ENCODE measurements at regions not wholly inside any gene's neighbourhood (a gene's known extent, or its start where the extent isn't known, plus 50 kb on each side); places are given as distances from the start of the nearest gene placed in this dataset.
"Not testable (repeated sequence)": the region's sequence is repeated elsewhere in the genome, so short reads cannot be mapped to it uniquely, and the experiment has no call there.

DNA sequence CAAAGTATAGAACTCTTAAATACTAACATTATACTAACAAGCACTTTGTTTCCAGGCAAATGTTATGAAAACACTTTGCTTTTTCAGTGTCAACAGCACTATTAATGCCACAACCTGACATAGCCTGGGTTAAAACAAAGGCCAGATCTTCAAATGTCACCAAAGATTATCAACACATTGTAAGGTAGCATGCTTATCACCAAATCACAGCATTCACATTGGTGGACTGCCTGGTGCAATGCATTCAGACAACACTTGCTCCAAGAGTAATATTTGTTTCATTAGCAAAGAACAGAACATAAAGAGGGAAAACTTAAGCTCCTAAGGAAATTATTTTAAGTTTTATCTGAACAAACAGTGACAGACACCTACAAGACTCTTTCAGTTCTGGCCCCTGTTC lies 1361.2 kb downstream of the CDH8 start:
- no peak for DNase-seq (ENCODE audit: low read depth in 2 of 2)
- TF ChIP-seq, protein P1, sequence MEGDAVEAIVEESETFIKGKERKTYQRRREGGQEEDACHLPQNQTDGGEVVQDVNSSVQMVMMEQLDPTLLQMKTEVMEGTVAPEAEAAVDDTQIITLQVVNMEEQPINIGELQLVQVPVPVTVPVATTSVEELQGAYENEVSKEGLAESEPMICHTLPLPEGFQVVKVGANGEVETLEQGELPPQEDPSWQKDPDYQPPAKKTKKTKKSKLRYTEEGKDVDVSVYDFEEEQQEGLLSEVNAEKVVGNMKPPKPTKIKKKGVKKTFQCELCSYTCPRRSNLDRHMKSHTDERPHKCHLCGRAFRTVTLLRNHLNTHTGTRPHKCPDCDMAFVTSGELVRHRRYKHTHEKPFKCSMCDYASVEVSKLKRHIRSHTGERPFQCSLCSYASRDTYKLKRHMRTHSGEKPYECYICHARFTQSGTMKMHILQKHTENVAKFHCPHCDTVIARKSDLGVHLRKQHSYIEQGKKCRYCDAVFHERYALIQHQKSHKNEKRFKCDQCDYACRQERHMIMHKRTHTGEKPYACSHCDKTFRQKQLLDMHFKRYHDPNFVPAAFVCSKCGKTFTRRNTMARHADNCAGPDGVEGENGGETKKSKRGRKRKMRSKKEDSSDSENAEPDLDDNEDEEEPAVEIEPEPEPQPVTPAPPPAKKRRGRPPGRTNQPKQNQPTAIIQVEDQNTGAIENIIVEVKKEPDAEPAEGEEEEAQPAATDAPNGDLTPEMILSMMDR (IDR thresholded peaks at IDR 0.05; ENCODE audit: low read depth, low read length): no peak
- H3K4me3 ChIP-seq (replicated peaks in 1 of 2; ENCODE audit: low read depth in 2 of 2, low read length in 2 of 2): no peak overlapping the region

DNA sequence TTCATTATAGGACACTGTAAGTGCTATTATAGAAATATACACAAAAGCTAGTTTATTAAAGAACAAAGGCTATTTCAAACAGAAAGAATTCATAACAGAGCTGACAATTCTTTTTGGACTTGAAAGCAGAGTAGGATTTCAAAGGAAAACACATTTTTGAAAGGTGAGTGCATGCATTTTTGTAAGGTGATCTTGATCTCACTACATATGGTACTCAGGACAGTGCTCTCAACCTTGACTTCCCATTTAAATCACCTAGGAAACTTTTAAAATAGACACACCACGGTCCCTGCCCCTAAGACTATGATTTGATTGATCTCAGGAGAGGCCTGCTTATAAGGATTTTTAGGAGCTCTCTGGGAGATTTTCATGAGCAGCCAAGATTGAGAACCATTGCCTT lies 1362.0 kb downstream of the CDH8 start:
- no peak for DNase-seq (ENCODE audit: low read depth in 2 of 2)
- TF ChIP-seq, protein P1 (IDR thresholded peaks at IDR 0.05; ENCODE audit: low read depth, low read length): no peak
- no peak overlapping the region for H3K4me3 ChIP-seq (replicated peaks in 1 of 2; ENCODE audit: low read depth in 2 of 2, low read length in 2 of 2)

- TF ChIP-seq, protein P1 (IDR thresholded peaks at IDR 0.05; ENCODE audit: low read depth, low read length): no peak
Observed at GRCh38 chr16:60655514-60656153, 1380.6 kb downstream of the CDH8 start.

DNA sequence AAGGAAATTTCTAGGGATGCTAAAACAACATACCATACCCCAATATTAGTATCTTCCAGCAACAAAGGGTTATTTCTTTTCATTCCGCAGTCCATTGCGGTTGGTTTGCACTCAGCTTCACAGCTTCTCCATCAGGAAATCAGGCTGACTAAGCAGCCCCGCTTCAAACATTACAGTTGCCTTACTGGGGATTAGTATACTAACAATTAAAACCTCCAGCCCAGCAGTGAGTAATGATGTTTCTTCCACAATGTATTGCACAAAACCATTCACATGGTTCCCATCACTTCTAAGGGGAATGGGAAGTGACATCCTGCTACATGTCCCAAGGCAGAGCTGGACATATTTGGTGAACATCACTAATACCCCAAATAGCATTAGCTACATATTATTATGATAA lies 1384.9 kb downstream of the CDH8 start:
- DNase-seq (ENCODE audit: low read depth in 2 of 2): no peak
- TF ChIP-seq, protein P1 (IDR thresholded peaks at IDR 0.05; ENCODE audit: low read depth, low read length): no peak
- no peak overlapping the region for H3K4me3 ChIP-seq (replicated peaks in 1 of 2; ENCODE audit: low read depth in 2 of 2, low read length in 2 of 2)

More at GRCh38 chr16:60655514-60656153, 1380.6 kb downstream of the CDH8 start:
- DNase-seq (ENCODE audit: low read depth in 2 of 2): no peak
- H3K4me3 ChIP-seq (replicated peaks in 1 of 2; ENCODE audit: low read depth in 2 of 2, low read length in 2 of 2): no peak overlapping the region

DNA sequence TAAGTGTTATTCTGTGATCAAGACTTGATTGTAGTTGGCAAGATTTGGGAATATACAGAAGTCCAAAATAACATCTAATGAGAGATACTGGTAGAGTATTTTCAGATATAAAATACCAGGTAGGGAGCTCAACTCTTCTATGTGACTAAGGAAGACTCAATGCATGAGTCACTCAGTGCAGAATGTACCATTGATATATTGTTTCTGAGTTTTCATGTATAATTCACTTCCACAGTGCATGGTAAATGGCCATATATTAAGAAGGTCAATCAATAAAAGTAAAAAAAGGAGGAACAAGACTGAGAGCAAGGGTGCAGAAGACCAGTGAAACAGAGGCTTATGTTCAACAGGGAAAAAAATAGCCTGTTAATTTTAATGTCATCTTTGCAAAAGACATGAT lies 1387.9 kb downstream of the CDH8 start:
- TF ChIP-seq, protein P1 (IDR thresholded peaks at IDR 0.05; ENCODE audit: low read depth, low read length): no peak

GRCh38 chr16:60647388-60647787 lies 1388.8 kb downstream of the CDH8 start:
- not testable (repeated sequence) for DNase-seq (ENCODE audit: low read depth in 2 of 2); H3K4me3 ChIP-seq (replicated peaks in 1 of 2; ENCODE audit: low read depth in 2 of 2, low read length in 2 of 2)

More for the DNA sequence above, 1387.9 kb downstream of the CDH8 start:
- no peak overlapping the region for H3K4me3 ChIP-seq (replicated peaks in 1 of 2; ENCODE audit: low read depth in 2 of 2, low read length in 2 of 2)
- no peak for DNase-seq (ENCODE audit: low read depth in 2 of 2)

- DNase-seq (ENCODE audit: low read depth in 2 of 2): no peak
- no peak overlapping the region for H3K4me3 ChIP-seq (replicated peaks in 1 of 2; ENCODE audit: low read depth in 2 of 2, low read length in 2 of 2)
- TF ChIP-seq, protein P1 (IDR thresholded peaks at IDR 0.05; ENCODE audit: low read depth, low read length): no peak
Observed at GRCh38 chr16:60646631-60647030, 1389.6 kb downstream of the CDH8 start.
